ENCODE measurements at regions not wholly inside any gene's neighbourhood (a gene's known extent, or its start where the extent isn't known, plus 50 kb on each side); places are given as distances from the start of the nearest gene placed in this dataset.
"Not testable (repeated sequence)": the region's sequence is repeated elsewhere in the genome, so short reads cannot be mapped to it uniquely, and the experiment has no call there.

DNA sequence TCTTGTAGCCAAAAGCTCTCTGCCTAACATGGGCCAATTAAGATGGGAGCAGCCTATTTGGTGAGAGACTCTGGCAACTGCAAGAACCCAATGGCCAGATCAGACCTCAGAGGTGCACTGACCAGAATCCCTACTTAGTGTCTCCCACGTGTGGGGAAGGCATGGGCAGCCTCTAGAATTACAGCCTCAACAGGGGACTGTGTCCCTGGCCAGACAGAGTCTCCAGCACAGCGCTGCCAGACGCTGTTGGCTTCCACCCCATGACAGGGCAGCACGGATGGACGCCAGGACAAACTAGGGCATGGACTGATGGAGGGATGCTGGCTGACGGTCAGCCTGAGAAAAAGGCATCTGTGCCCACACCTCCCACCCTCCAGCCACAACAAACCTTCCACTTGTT, 729.3 kb upstream of the AUTS2 start:
- intact Hi-C loops (cut with DNase I; ENCODE audit: low total_unique reads) = no loop called here

GRCh38 chr7:68873616-68874015, 724.7 kb upstream of the AUTS2 start:
- no peaks in the 10 kb centered on the region for H3K9me3 ChIP-seq
- no peaks in the 10 kb centered on the region for H3K4me1 ChIP-seq
- no peaks in the 10 kb centered on the region for H3K27me3 ChIP-seq
- no peaks in the 10 kb centered on the region for H3K36me3 ChIP-seq
- no peak overlapping the region for H3K4me3 ChIP-seq
- no peak overlapping the region for H3K27ac ChIP-seq
- in situ Hi-C loops (cut with MboI; ENCODE audit: low sequenced_read_pairs in 4 of 4) = no loop called here
- intact Hi-C loops (cut with DNase I; ENCODE audit: low total_unique reads) = no loop called here
- TF ChIP-seq, protein P1, sequence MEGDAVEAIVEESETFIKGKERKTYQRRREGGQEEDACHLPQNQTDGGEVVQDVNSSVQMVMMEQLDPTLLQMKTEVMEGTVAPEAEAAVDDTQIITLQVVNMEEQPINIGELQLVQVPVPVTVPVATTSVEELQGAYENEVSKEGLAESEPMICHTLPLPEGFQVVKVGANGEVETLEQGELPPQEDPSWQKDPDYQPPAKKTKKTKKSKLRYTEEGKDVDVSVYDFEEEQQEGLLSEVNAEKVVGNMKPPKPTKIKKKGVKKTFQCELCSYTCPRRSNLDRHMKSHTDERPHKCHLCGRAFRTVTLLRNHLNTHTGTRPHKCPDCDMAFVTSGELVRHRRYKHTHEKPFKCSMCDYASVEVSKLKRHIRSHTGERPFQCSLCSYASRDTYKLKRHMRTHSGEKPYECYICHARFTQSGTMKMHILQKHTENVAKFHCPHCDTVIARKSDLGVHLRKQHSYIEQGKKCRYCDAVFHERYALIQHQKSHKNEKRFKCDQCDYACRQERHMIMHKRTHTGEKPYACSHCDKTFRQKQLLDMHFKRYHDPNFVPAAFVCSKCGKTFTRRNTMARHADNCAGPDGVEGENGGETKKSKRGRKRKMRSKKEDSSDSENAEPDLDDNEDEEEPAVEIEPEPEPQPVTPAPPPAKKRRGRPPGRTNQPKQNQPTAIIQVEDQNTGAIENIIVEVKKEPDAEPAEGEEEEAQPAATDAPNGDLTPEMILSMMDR (IDR thresholded peaks at IDR 0.05 in 4 of 5, conservative IDR thresholded peaks at IDR 0.05 in 1 of 5) = no peak
- TF ChIP-seq POLR2A (IDR thresholded peaks at IDR 0.05) = no peak
- no peak for ATAC-seq
- DNase-seq = no peak

More for the DNA sequence above, 729.3 kb upstream of the AUTS2 start:
- Histone ChIP-seq H3K27me3 (no peaks in the 10 kb centered on the region), H3K4me1 (no peaks in the 10 kb centered on the region), H3K36me3 (no peaks in the 10 kb centered on the region), H3K4me3 (no peak overlapping the region), H3K27ac (no peak overlapping the region), H3K9me3 (no peaks in the 10 kb centered on the region)
- DNase-seq = no peak
- in situ Hi-C loops (cut with MboI; ENCODE audit: low sequenced_read_pairs in 4 of 4) = no loop called here
- no peak for ATAC-seq
- no peak for TF ChIP-seq POLR2A (IDR thresholded peaks at IDR 0.05)
- TF ChIP-seq, protein P1 (IDR thresholded peaks at IDR 0.05 in 4 of 5, conservative IDR thresholded peaks at IDR 0.05 in 1 of 5) = no peak

GRCh38 chr7:68875857-68876256, 722.4 kb upstream of the AUTS2 start:
- Histone ChIP-seq H3K36me3 (no peaks in the 10 kb centered on the region), H3K9me3 (no peaks in the 10 kb centered on the region), H3K4me1 (no peaks in the 10 kb centered on the region), H3K27ac (no peak overlapping the region), H3K27me3 (no peaks in the 10 kb centered on the region), H3K4me3 (no peak overlapping the region)
- no peak for ATAC-seq
- intact Hi-C loops (cut with DNase I; ENCODE audit: low total_unique reads) (loop anchor here (5.0 kb wide), 1 partner anchor 971 kb away; no protein-coding TSS in a partner anchor), in situ Hi-C loops (cut with MboI; ENCODE audit: low sequenced_read_pairs in 4 of 4) (no loop called here)
- no peak for TF ChIP-seq POLR2A (IDR thresholded peaks at IDR 0.05)
- TF ChIP-seq, protein P1 (IDR thresholded peaks at IDR 0.05 in 4 of 5, conservative IDR thresholded peaks at IDR 0.05 in 1 of 5) = no peak
- no peak for DNase-seq

DNA sequence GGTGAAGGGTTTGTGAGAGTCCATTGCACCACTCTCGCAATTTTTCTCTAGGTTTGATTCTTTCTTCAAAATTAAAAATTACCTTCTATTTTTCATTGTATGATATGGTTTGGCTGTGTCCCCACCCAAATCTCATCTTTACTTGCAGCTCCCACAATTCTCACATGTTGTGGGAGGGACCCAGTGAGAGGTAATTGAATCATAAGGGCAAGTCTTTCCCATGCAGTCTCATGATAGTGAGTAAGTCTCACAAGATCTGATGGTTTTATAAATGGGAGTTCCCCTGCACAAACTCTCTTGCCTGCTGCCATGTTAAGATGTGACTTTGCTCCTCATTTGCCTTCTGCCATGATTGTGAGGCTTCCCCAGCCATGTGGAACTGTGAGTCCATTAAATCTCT, 711.2 kb upstream of the AUTS2 start:
- H3K36me3 ChIP-seq; intact Hi-C loops (cut with DNase I; ENCODE audit: low total_unique reads); ATAC-seq; H3K4me1 ChIP-seq; H3K27ac ChIP-seq; H3K27me3 ChIP-seq; H3K4me3 ChIP-seq; in situ Hi-C loops (cut with MboI; ENCODE audit: low sequenced_read_pairs in 4 of 4); DNase-seq; H3K9me3 ChIP-seq: not testable (repeated sequence)

DNA sequence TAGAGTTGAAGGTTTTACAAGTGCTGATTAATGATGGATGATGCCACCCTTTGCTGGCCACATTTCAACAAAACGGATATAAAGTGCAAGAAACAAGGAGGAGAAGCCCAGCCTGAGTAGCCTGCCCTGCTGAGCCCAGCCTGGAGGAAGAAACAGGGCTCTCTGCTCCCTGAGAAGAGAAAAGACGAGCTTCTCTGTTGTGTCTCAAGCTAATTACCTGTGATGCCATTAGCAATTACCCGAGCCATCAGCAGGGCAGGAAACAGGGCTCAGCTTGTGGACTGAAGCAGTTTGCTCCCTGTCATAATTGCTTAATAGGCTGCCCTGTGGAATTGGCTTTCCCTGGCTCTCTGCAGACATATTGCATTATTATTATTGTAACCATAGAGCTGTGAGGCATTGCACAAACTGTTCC, 709.3 kb upstream of the AUTS2 start:
- TF ChIP-seq, protein P1 (IDR thresholded peaks at IDR 0.05 in 4 of 5, conservative IDR thresholded peaks at IDR 0.05 in 1 of 5) = no peak
- TF ChIP-seq POLR2A (IDR thresholded peaks at IDR 0.05) = no peak
- Histone ChIP-seq H3K27ac (no peak overlapping the region), H3K4me1 (no peaks in the 10 kb centered on the region), H3K4me3 (no peak overlapping the region), H3K27me3 (no peaks in the 10 kb centered on the region), H3K36me3 (no peaks in the 10 kb centered on the region), H3K9me3 (no peaks in the 10 kb centered on the region)
- DNase-seq (no peak), ATAC-seq (no peak)
- intact Hi-C loops (cut with DNase I; ENCODE audit: low total_unique reads) = no loop called here
- in situ Hi-C loops (cut with MboI; ENCODE audit: low sequenced_read_pairs in 4 of 4) = no loop called here

Measured in gastrocnemius medialis (tissue), 4 donors.